ENCODE measurements at regions not wholly inside any gene's neighbourhood (a gene's known extent, or its start where the extent isn't known, plus 50 kb on each side); places are given as distances from the start of the nearest gene placed in this dataset.

DNA sequence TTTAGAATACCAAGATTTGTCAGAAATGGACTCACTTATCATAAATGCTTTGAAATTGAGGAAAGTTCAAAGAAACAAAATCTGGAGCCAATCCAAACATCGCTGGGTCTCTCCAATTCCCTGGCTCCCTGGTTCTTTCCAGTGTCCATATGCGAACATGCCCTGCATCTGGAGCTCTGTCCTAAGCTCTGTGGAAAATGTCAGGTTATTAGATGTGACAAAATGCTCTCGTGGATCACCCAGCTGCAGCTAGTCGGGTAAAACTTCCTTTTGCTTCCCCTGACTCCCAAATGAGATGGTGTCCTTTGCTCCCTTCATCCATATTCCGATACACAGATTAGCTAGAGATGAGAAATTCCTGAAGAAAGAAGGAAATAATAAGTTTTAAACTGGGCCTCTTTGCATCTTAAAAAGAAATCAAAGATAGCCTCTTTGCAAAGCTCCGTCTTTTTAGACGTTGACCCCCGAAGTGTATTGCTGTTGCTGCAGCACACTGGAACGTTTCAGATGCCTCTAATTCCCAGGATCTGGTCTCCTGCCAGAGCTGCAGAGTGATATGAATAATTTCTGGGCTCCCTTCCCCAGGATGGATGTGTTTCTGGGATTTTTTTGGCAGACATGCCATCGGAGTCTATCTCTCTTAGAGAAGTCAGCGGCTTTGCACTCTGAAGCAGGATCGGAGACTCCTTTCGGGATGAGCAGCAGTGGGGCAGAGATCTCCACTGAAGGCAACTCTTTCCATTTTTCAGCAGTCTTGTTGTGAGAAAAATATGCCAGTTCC lies 102.9 kb downstream of the TEX26 start:
- intact Hi-C loops (cut with DNase I; ENCODE audit: low total_unique reads), result no loop called here
- peak in 1 of 2 donors; percentile 83 for DNase-seq
- H3K4me3 ChIP-seq, result no peak overlapping the region

DNA sequence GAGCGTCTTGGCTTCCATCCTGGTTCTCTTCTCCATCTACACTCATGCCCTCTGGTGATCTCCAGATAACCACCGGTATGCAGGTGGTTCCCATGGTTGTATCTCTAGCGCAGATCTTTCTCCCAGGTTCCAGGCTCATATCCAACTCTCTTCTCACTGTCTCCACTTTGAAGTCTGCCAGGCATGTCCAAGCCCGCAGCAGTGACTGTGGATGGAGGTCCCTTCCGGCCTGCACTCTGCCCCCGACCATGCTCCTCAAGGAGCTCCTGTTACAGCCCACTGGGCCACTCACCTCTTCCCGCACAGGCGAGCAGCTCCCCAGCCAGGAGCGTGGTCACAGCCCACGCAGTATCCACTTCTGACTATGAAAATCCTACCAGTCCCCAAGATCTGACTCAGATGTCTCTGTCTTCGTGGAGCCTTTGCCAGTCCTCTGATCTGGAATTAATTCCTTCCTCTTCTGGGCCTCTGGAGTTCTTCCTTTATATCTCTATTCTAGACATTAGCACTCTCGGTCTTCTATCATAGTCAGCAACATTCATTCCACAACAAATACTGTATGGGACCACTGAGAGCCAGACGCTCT lies 100.2 kb downstream of the TEX26 start:
- TF ChIP-seq POLR2A (IDR thresholded peaks at IDR 0.05) (no peak), POLR2AphosphoS5 (IDR thresholded peaks at IDR 0.05) (no peak), EP300 (IDR thresholded peaks at IDR 0.05) (no peak)
- TF ChIP-seq, protein P1, sequence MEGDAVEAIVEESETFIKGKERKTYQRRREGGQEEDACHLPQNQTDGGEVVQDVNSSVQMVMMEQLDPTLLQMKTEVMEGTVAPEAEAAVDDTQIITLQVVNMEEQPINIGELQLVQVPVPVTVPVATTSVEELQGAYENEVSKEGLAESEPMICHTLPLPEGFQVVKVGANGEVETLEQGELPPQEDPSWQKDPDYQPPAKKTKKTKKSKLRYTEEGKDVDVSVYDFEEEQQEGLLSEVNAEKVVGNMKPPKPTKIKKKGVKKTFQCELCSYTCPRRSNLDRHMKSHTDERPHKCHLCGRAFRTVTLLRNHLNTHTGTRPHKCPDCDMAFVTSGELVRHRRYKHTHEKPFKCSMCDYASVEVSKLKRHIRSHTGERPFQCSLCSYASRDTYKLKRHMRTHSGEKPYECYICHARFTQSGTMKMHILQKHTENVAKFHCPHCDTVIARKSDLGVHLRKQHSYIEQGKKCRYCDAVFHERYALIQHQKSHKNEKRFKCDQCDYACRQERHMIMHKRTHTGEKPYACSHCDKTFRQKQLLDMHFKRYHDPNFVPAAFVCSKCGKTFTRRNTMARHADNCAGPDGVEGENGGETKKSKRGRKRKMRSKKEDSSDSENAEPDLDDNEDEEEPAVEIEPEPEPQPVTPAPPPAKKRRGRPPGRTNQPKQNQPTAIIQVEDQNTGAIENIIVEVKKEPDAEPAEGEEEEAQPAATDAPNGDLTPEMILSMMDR (IDR thresholded peaks at IDR 0.05), result no peak
- 84 to 94% (median 88%) methylated on average over 13 of the region's 13 CpGs for WGBS, 5 donors
- no peak overlapping the region for H3K4me3 ChIP-seq
- intact Hi-C loops (cut with DNase I; ENCODE audit: low total_unique reads), result no loop called here
- no peaks in the 10 kb centered on the region for H3K27me3 ChIP-seq
- no peak overlapping the region for H3K27ac ChIP-seq
- H3K4me1 ChIP-seq, result peaks cover 0 to 7% (median 3%) of the 10 kb centered on the region in 4 donors
- no peaks in the 10 kb centered on the region for H3K36me3 ChIP-seq
- no peaks in the 10 kb centered on the region for H3K9me3 ChIP-seq
- DNase-seq, result no peak

More for the DNA sequence above, 102.9 kb downstream of the TEX26 start:
- Histone ChIP-seq H3K9me3 (no peaks in the 10 kb centered on the region), H3K4me1 (peaks cover 0 to 12% (median 7%) of the 10 kb centered on the region in 4 donors), H3K36me3 (no peaks in the 10 kb centered on the region), H3K27ac (no peak overlapping the region), H3K27me3 (no peaks in the 10 kb centered on the region)
- 61 to 83% (median 69%) methylated on average over 13 of the region's 13 CpGs for WGBS, 5 donors
- TF ChIP-seq, protein P1 (IDR thresholded peaks at IDR 0.05), result no peak

GRCh38 chr13:31031482-31031881 lies 99.0 kb downstream of the TEX26 start:
- Histone ChIP-seq H3K27ac (no peak overlapping the region), H3K4me3 (no peak overlapping the region), H3K4me1 (peaks cover 0 to 7% (median 3%) of the 10 kb centered on the region in 4 donors), H3K27me3 (no peaks in the 10 kb centered on the region), H3K36me3 (no peaks in the 10 kb centered on the region), H3K9me3 (no peaks in the 10 kb centered on the region)
- WGBS, 5 donors, result 72 to 90% (median 80%) methylated on average over 5 to 6 of the region's 6 CpGs
- no peak for TF ChIP-seq EP300 (IDR thresholded peaks at IDR 0.05)
- TF ChIP-seq, protein P1 (IDR thresholded peaks at IDR 0.05), result no peak
- no peak for TF ChIP-seq POLR2A (IDR thresholded peaks at IDR 0.05)
- no peak for TF ChIP-seq POLR2AphosphoS5 (IDR thresholded peaks at IDR 0.05)
- DNase-seq, result no peak
- intact Hi-C loops (cut with DNase I; ENCODE audit: low total_unique reads), result no loop called here

DNA sequence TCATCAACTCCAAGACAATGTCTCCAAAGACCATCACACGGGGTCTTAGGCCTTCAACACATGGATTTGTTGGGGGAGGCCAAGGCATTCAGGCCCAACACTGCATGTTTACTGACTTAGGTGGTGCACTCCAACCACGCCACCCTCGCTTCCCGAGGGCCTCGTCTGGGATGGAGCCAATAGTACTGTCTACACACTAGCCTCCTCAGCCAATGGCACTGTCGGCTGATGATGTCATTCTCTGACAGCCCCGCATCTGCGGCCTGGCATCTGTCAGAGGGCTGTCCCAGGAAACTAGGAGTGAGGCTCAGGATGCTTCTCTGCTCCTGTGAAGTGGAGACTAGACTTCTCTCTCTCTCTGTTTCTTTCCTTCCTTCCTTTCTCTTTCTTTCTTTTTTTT lies 96.6 kb downstream of the TEX26 start:
- TF ChIP-seq POLR2AphosphoS5 (IDR thresholded peaks at IDR 0.05), result no peak
- TF ChIP-seq EP300 (IDR thresholded peaks at IDR 0.05), result no peak
- TF ChIP-seq POLR2A (IDR thresholded peaks at IDR 0.05), result no peak
- TF ChIP-seq, protein P1 (IDR thresholded peaks at IDR 0.05), result no peak
- DNase-seq, result peak in 1 of 2 donors; percentile 52
- no peaks in the 10 kb centered on the region for H3K36me3 ChIP-seq
- no peak overlapping the region for H3K4me3 ChIP-seq
- 78 to 94% (median 86%) methylated on average over 8 of the region's 8 CpGs for WGBS, 5 donors
- H3K27ac ChIP-seq, result no peak overlapping the region
- intact Hi-C loops (cut with DNase I; ENCODE audit: low total_unique reads), result no loop called here
- no peaks in the 10 kb centered on the region for H3K9me3 ChIP-seq
- no peaks in the 10 kb centered on the region for H3K4me1 ChIP-seq
- no peaks in the 10 kb centered on the region for H3K27me3 ChIP-seq

Data from stomach (tissue), 8 donors.